ENCODE measurements at regions not wholly inside any gene's neighbourhood (a gene's known extent, or its start where the extent isn't known, plus 50 kb on each side); places are given as distances from the start of the nearest gene placed in this dataset.

- Mint-ChIP-seq H3K27me3 (ENCODE audit: low read depth in 2 of 2) (peaks cover 8 to 29% of the 10 kb centered on the region in 2 donors), H3K36me3 (peaks cover 18% of the 10 kb centered on the region), H3K27ac (no peak overlapping the region), H3K9me3 (peaks cover 0 to 4% of the 10 kb centered on the region in 2 donors), H3K4me3 (no peak overlapping the region), H3K4me1 (no peaks in the 10 kb centered on the region)
- Histone ChIP-seq H3K36me3 (ENCODE audit: control insufficient read depth, insufficient read depth, low read length) (no peaks in the 10 kb centered on the region), H3K9me3 (ENCODE audit: control insufficient read depth, insufficient read depth, low read length) (no peaks in the 10 kb centered on the region), H3K4me3 (ENCODE audit: low read length) (no peak overlapping the region), H3K27me3 (ENCODE audit: control insufficient read depth, insufficient read depth, low read length) (no peaks in the 10 kb centered on the region), H3K4me1 (ENCODE audit: control insufficient read depth, insufficient read depth, low read length) (no peaks in the 10 kb centered on the region), H3K27ac (ENCODE audit: low read length) (no peak overlapping the region)
- intact Hi-C loops (cut with micrococcal nuclease): loop anchor here (10.0 kb wide), 3 partner anchors 579 to 889 kb away; no protein-coding TSS in a partner anchor
- 100% methylated on average over 1 of the region's 3 CpGs for WGBS (ENCODE audit: insufficient coverage)
- DNase-seq (no peak), ATAC-seq (no peak)
- no peak for TF ChIP-seq CTCF (IDR thresholded peaks at IDR 0.05)
Observed at GRCh38 chr4:54976031-54976430, 149.4 kb downstream of the KDR start.

GRCh38 chr4:54973784-54974183 is 151.6 kb downstream of the KDR start:
- no peak overlapping the region for H3K4me3 Mint-ChIP-seq
- H3K27ac Mint-ChIP-seq: no peak overlapping the region
- H3K36me3 Mint-ChIP-seq: peaks cover 6% of the 10 kb centered on the region
- Histone ChIP-seq H3K4me1 (ENCODE audit: control insufficient read depth, insufficient read depth, low read length) (no peaks in the 10 kb centered on the region), H3K4me3 (ENCODE audit: low read length) (no peak overlapping the region), H3K9me3 (ENCODE audit: control insufficient read depth, insufficient read depth, low read length) (no peaks in the 10 kb centered on the region), H3K27me3 (ENCODE audit: control insufficient read depth, insufficient read depth, low read length) (no peaks in the 10 kb centered on the region), H3K36me3 (ENCODE audit: control insufficient read depth, insufficient read depth, low read length) (no peaks in the 10 kb centered on the region), H3K27ac (ENCODE audit: low read length) (no peak overlapping the region)
- intact Hi-C loops (cut with micrococcal nuclease): loop anchor here (5.0 to 10.0 kb wide), 4 partner anchors 339 to 891 kb away; no protein-coding TSS in a partner anchor
- DNase-seq: no peak
- H3K27me3 Mint-ChIP-seq (ENCODE audit: low read depth in 2 of 2): peaks cover 4 to 9% of the 10 kb centered on the region in 2 donors
- TF ChIP-seq CTCF (IDR thresholded peaks at IDR 0.05): no peak
- H3K4me1 Mint-ChIP-seq: no peaks in the 10 kb centered on the region
- no peak for ATAC-seq
- no peaks in the 10 kb centered on the region for H3K9me3 Mint-ChIP-seq
- WGBS (ENCODE audit: insufficient coverage): 92% methylated on average over 1 of the region's 1 CpG

GRCh38 chr4:54971474-54971950 is 153.9 kb downstream of the KDR start:
- Mint-ChIP-seq H3K27ac (no peak overlapping the region), H3K36me3 (no peaks in the 10 kb centered on the region), H3K9me3 (no peaks in the 10 kb centered on the region), H3K4me3 (no peak overlapping the region), H3K27me3 (ENCODE audit: low read depth in 2 of 2) (peaks cover 0 to 4% of the 10 kb centered on the region in 2 donors), H3K4me1 (no peaks in the 10 kb centered on the region)
- peak in 1 of 2 donors; percentile 51 for DNase-seq
- Histone ChIP-seq H3K27me3 (ENCODE audit: control insufficient read depth, insufficient read depth, low read length) (no peaks in the 10 kb centered on the region), H3K36me3 (ENCODE audit: control insufficient read depth, insufficient read depth, low read length) (no peaks in the 10 kb centered on the region), H3K4me1 (ENCODE audit: control insufficient read depth, insufficient read depth, low read length) (no peaks in the 10 kb centered on the region), H3K27ac (ENCODE audit: low read length) (no peak overlapping the region), H3K4me3 (ENCODE audit: low read length) (no peak overlapping the region), H3K9me3 (ENCODE audit: control insufficient read depth, insufficient read depth, low read length) (no peaks in the 10 kb centered on the region)
- intact Hi-C loops (cut with micrococcal nuclease): loop anchor here (5.0 to 10.0 kb wide), 4 partner anchors 341 to 893 kb away; no protein-coding TSS in a partner anchor
- WGBS (ENCODE audit: insufficient coverage): 6% methylated on average over 5 of the region's 7 CpGs
- peak; percentile 67 for TF ChIP-seq CTCF (IDR thresholded peaks at IDR 0.05)
- ATAC-seq: peak in 2 of 3 donors; percentile 75 to 79

- H3K4me3 ChIP-seq (ENCODE audit: low read length): no peak overlapping the region
- Mint-ChIP-seq H3K4me1 (no peaks in the 10 kb centered on the region), H3K9me3 (no peaks in the 10 kb centered on the region), H3K27me3 (ENCODE audit: low read depth in 2 of 2) (no peaks in the 10 kb centered on the region), H3K27ac (no peak overlapping the region), H3K36me3 (no peaks in the 10 kb centered on the region), H3K4me3 (no peak overlapping the region)
- TF ChIP-seq CTCF (IDR thresholded peaks at IDR 0.05): no peak
- H3K9me3 ChIP-seq (ENCODE audit: control insufficient read depth, insufficient read depth, low read length): no peaks in the 10 kb centered on the region
- no peak for ATAC-seq
- H3K36me3 ChIP-seq (ENCODE audit: control insufficient read depth, insufficient read depth, low read length): no peaks in the 10 kb centered on the region
- H3K4me1 ChIP-seq (ENCODE audit: control insufficient read depth, insufficient read depth, low read length): no peaks in the 10 kb centered on the region
- no peaks in the 10 kb centered on the region for H3K27me3 ChIP-seq (ENCODE audit: control insufficient read depth, insufficient read depth, low read length)
- DNase-seq: no peak
- intact Hi-C loops (cut with micrococcal nuclease): no loop called here
- 98% methylated on average over 3 of the region's 3 CpGs for WGBS (ENCODE audit: insufficient coverage)
- H3K27ac ChIP-seq (ENCODE audit: low read length): no peak overlapping the region
Observed at GRCh38 chr4:54967289-54967688, 158.1 kb downstream of the KDR start.
